HS-5 (cell line): ENCODE measurements at regions not wholly inside any gene's neighbourhood (a gene's known extent, or its start where the extent isn't known, plus 50 kb on each side); places are given as distances from the start of the nearest gene placed in this dataset.
"Not testable (repeated sequence)": the region's sequence is repeated elsewhere in the genome, so short reads cannot be mapped to it uniquely, and the experiment has no call there.

ENCODE experiments used
- DNase-seq: peaks from one replicate; pipeline ENCODE4 v3.0.0-alpha.2; 2012; ENCODE audit warnings: low read depth

DNA sequence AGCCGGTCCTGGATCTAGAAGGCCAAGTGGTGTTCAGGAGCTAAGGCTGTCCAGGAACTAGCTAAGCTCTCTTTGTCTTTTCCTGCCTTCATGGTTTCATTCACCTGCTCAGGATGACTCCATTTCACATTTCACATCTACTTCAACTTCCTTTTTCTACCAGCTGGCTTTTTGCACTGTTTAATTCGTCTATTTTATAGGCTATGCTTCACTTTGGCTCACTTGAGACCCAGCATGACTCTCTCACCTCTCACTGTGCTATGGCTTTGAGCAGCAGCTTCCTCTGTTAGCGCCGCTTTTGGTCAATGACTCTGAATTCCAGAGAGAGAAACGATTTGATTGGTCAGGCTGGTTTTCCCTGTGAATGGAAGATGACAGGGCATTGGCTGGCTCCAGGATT, 213.5 kb upstream of the CLNK start:
- no peak for DNase-seq

GRCh38 chr4:10897076-10897475, 212.5 kb upstream of the CLNK start:
- DNase-seq, result no peak

- DNase-seq, result no peak
These were observed 208.8 kb upstream of the CLNK start for GRCh38 chr4:10893395-10893794.

- DNase-seq, result no peak
These were observed 207.3 kb upstream of the CLNK start for GRCh38 chr4:10891866-10892265.

GRCh38 chr4:10889819-10890218, 205.3 kb upstream of the CLNK start:
- DNase-seq, result no peak

GRCh38 chr4:10879411-10880110, 195.0 kb upstream of the CLNK start:
- DNase-seq, result no peak

GRCh38 chr4:10878861-10879260, 194.3 kb upstream of the CLNK start:
- DNase-seq, result no peak

DNA sequence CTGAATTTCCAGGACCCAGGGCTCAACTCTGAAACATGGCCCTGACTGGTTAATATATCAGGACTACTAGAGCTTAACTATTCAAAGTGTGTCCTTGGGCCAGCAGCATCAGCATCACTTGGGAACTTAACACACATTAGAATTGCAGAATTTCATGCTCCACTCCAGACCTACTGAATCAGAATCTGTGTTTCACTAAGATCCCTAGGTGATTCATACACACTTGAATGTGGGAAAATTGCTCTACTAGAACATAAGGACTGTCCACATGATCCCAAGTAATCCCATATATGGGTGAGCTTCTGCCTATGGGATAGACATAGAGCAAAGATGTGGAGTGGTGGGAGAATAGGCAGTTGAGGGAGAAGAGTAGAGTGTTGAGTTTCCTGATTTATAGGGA, 192.5 kb upstream of the CLNK start:
- no peak for DNase-seq

GRCh38 chr4:10875144-10875799, 190.7 kb upstream of the CLNK start:
- no peak for DNase-seq

DNA sequence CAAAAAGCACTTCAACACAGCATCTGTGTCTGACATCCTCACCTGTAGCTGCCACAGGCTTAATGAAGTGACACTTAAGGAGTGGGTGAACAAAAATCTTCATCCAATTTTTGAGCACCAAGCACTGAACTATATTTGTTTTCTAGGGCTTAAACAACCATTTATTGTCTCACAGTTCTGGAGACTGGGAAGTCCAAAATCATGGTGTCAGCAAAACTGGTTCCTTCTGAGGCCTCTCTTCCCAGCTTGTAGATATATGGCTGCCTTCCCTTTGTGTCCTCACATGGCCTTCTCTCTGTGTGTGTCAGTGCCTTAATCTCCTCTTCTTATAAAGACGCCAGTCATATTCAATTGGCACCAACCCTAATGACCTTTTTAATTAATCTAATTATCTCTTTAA, 189.2 kb upstream of the CLNK start:
- DNase-seq, result no peak

DNA sequence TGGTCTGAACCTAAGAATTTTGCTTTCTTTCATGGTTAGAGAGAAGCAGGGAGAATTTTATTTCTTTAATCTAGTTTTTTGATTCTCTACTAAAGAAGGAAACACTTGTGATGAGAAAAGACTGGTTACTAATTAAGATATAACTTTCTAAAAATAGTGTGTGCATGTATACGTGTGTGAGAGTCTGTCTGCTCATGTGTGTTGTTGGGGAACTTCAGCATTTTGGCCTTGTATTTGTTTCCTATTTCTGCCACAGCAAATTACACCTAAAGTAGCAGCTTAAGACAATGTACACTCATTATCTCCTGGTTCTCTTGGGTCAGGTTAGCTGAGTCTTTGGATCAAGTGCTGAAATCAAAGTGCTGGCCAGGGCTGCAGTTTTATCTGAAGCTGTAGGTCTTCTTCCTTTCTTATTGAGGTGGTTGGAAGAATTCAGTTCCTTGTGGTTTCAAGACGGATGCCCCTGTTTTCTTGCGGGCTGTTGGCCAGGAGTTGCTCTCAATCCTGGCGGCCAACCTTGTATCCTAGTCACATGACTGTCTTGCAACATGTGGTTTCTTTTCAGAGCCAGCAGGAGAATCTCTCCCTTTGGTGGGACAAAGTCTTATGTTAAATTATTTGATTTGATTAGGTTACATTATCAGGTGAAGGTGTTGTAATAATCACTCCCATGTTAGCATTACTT, 188.4 kb upstream of the CLNK start:
- no peak for DNase-seq

DNA sequence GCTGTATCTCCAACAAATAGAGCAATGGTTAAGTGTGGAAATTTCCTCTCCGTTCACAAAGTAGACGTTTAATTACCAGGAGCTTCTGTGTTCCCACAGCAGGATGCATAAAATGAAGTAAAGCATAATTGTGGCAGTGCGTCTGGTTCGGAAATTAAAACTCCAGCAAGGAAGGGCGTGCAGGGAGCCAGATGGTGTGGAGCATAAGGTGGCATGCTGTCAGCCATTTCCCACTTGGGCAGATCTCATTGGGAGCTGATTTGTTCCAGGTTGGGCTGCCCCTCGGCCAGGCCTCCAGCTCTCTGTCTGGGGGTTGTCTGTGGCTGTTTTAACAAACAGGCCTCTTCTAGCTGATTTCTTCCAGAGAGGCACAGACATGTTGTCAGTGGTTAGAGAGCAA, 182.1 kb upstream of the CLNK start:
- no peak for DNase-seq

DNA sequence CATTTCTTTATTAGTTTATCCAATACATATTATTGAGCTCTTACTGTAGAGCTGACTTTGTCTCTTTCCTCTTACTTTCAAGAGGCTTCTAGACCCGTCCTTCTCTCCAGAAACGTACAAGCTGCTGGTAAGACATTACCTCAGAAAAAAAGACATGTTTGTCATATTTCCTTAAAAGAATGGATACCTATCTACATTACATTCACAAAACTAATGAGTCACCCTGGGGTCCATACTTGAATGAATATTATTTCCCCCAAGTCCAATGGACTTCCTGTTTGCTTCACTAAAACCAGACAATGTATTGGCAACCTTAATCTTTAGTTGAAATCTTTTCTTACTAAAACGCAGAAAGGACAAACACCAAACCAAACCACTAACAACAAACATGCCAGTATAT, 176.5 kb upstream of the CLNK start:
- no peak for DNase-seq

- no peak for DNase-seq
These were observed 171.8 kb upstream of the CLNK start for GRCh38 chr4:10856271-10856782.

DNA sequence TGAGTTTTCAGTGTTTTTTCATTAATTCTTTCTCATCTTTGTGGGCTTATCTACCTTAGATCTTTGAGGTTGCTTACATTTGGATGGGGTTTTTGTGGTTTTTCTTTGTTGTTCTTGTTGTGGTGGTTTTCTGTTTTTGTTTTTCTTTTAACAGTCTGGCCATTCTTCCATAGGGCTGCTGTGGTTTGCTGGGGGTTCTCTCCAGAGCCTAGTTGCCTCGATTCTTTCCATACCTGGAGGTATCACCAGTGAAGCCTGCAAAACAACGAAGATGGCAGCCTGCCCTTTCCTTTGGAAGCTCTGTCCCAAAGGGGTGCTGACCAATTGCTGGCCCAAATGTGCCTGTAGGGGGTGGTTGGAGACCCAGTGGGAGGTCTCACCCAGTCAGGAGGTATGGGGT, 168.6 kb upstream of the CLNK start:
- no peak for DNase-seq

DNA sequence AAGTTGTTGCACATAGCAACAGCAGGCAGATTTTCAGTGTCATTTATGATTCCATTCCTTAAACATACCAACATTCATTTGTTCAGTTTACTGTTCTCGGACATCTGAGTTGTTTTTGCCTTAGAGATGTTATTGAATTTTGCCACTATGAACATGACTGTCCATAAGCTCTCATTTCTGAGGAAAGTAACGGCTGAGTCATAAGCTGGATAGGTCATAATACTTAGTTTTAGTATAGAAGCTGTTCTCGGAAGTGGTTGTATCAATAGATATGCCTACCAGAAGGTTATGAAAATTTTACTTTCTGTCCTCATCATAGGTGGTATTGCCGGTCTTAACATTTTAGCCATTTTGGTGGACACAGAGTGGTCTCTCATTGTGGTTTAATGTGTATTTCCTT, 157.1 kb upstream of the CLNK start:
- DNase-seq, result no peak

DNA sequence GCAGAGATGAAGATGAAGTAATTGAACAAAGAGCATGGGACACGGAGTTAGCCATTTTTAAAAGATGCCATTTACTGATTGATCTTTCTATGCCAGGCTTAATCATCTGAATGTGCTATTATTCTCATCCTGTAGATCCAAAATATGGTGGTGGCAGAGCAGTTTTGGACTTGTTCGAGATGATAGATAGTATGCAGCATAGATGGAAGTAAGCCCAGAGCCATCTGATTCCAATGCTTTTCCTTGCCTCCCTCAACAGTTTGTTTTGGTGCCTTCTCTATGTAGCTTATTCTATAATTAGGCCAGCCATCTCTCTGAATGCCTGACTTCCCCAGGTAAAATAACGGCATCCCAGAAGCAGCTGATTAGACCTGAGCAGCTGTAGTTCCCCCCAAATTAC, 152.6 kb upstream of the CLNK start:
- DNase-seq, result no peak

GRCh38 chr4:10832806-10833628, 148.4 kb upstream of the CLNK start:
- no peak for DNase-seq

DNA sequence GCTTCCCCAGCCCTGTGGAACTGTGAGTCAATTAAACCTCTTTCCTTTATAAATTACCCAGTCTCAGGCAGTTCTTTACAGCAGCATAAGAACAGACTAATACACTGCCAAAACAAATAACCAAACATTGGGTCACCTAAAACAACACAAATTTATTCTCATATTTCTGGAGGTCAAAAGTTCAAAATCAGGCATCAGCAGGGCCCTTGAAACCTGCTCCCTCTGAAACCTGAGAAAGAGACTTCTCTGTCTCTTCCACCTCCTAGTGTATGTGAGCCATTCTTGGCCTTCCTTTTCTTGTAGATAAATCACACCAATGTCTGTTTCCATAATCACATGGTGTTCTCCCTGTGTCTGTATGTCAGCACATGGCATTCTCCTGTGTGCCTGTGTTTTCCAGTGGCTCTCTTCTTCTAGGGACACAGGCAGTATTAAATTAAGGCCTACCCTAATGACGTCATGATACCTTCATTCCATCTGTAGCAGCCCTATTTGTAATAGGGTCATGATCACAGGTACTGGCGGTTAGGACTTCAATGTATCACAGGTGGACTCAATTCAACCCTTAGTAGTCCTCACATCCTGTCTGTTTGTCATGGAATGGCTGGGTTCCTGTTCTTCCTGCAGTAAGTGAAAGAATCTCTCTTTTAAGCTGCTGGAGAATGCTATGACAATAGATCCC, 147.3 kb upstream of the CLNK start:
- no peak for DNase-seq

GRCh38 chr4:10828918-10829538, 144.5 kb upstream of the CLNK start:
- not testable (repeated sequence) for DNase-seq

DNA sequence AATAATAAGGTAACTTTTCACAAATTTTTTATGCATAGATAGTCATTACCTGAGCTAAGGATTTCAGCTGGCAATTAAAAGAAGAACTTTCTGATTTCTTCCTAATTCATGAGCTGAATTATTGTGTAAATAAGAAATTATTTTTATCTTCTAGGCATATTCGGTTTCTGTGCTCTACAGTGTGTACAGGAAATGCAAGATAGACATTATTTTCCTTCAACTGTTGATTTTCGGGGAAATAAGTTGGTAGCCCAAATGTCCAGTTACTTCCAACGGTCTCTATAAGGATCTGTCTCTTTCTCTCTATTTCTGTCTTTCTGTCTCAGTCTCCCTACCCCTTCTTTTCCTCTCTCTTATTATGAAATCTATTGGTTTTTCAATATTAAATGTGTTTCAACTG, 137.3 kb upstream of the CLNK start:
- DNase-seq, result no peak
